Spleen (tissue), 11 donors: ENCODE measurements at regions not wholly inside any gene's neighbourhood (a gene's known extent, or its start where the extent isn't known, plus 50 kb on each side); places are given as distances from the start of the nearest gene placed in this dataset.

Experiments used
- DNase-seq: peaks from one replicate; pipeline ENCODE4 v3.0.0-alpha.2; 2020
- H3K27ac ChIP-seq, 8 donors: fragments of 200-600 bp; sonication (generic) in 7 of 8; 1 replicate in 4 of 8; 2 replicates in 4 of 8; pipeline versions ENCODE4 v1.5.0 to v1.8.0; 2016 to 2021; ENCODE audit warnings: inconsistent platforms in 4 of 8, mild to moderate bottlenecking in 4 of 8, moderate library complexity in 1 of 8
- H3K27me3 ChIP-seq, 7 donors: fragments of 200-600 bp; sonication (generic) in 6 of 7; replicated peaks in 1 of 7; 1 replicate in 4 of 7; 2 replicates in 3 of 7; pipeline versions ENCODE4 v1.5.0 to v1.8.0; 2016 to 2021; ENCODE audit warnings: inconsistent platforms in 3 of 7, mild to moderate bottlenecking in 1 of 7
- H3K36me3 ChIP-seq, 6 donors: fragments of 200-600 bp; sonication (generic) in 5 of 6; 1 replicate in 4 of 6; 2 replicates in 2 of 6; pipeline versions ENCODE4 v1.5.0 to v1.8.0; 2016 to 2021; ENCODE audit warnings: inconsistent platforms in 2 of 6
- H3K4me1 ChIP-seq, 6 donors: fragments of 200-600 bp; sonication (generic) in 5 of 6; 1 replicate in 3 of 6; 2 replicates in 3 of 6; pipeline versions ENCODE4 v1.5.0 to v1.8.0; 2016 to 2021; ENCODE audit warnings: inconsistent platforms in 3 of 6
- H3K4me3 ChIP-seq, 8 donors: fragments of 200-600 bp; sonication (generic) in 7 of 8; 1 replicate in 4 of 8; 2 replicates in 4 of 8; pipeline versions ENCODE4 v1.5.0 to v1.8.0; 2016 to 2021; ENCODE audit warnings: inconsistent platforms in 4 of 8, mild to moderate bottlenecking in 4 of 8, moderate library complexity in 2 of 8
- H3K9me3 ChIP-seq, 8 donors: fragments of 200-600 bp; sonication (generic) in 7 of 8; 1 replicate in 4 of 8; 2 replicates in 4 of 8; pipeline versions ENCODE4 v1.5.0 to v1.8.0; 2016 to 2021; ENCODE audit warnings: inconsistent platforms in 4 of 8
- CTCF ChIP-seq, 11 experiments: fragments of 200-600 bp in 7 of 11; fragments of 450-650 bp in 4 of 11; sonication (generic) in 4 of 11; IDR thresholded peaks in 8 of 11; conservative IDR thresholded peaks in 3 of 11; 1 replicate in 7 of 11; 2 replicates in 4 of 11; pipeline versions ENCODE4 v1.4.0 to v1.8.0; 2016 to 2021; ENCODE audit warnings: antibody characterized with exemption in 11 of 11, inconsistent platforms in 4 of 11, mild to moderate bottlenecking in 1 of 11
- POLR2A ChIP-seq, 3 donors: fragments of 450-650 bp; IDR thresholded peaks; one replicate each; pipeline ENCODE4 v1.5.1; 2017; ENCODE audit warnings: antibody characterized with exemption in 3 of 3, mild to moderate bottlenecking in 1 of 3
- POLR2AphosphoS5 ChIP-seq, 3 donors: sonication (generic); formaldehyde crosslinking; IDR thresholded peaks; one replicate each; pipeline ENCODE4 v1.5.1; 2017; ENCODE audit warnings: antibody characterized with exemption in 3 of 3
- WGBS, 5 donors: extraction: QIAGEN DNeasy Blood & Tissue Kit in 3 of 5; methylation state at CpG; one replicate each; pipeline versions ENCODE4 v1.1.5 to v1.1.7; 2013 to 2018; 5-methylcytosine and 5-hydroxymethylcytosine counted together
- intact Hi-C: fragments of 100-400 bp; cut with DNase I; formaldehyde crosslinking; loops from one replicate; pipeline ENCODE4 v1.15.0; 2023; ENCODE audit warnings: low total_unique reads
- donor health status: healthy with polysubstance abuse.
- donor health status: DM: no; HTN: no; CAD: no; lungs with moderate emphysema.
- donor health status: DM: no; HTN: no; CAD: no.
- donor health status: Bipolar disorder and iron deficiency.
- donor health status: healthy.
- donor health status: DM: no; HTN: no; CAD: no.
- donor health status: DM: yes; HTN: yes; CAD: no.

GRCh38 chr4:164239433-164239832, 514.5 kb upstream of the SMIM31 start:
- H3K27ac ChIP-seq: no peak overlapping the region
- H3K4me1 ChIP-seq: no peaks in the 10 kb centered on the region
- H3K4me3 ChIP-seq: no peak overlapping the region
- no peaks in the 10 kb centered on the region for H3K36me3 ChIP-seq
- DNase-seq: no peak
- H3K9me3 ChIP-seq: peaks cover 0 to 5% (median 0%) of the 10 kb centered on the region in 8 donors
- intact Hi-C loops: no loop called here
- TF ChIP-seq POLR2A (IDR thresholded peaks at IDR 0.05) (no peak), POLR2AphosphoS5 (IDR thresholded peaks at IDR 0.05) (no peak), CTCF (IDR thresholded peaks at IDR 0.05 in 8 of 11, conservative IDR thresholded peaks at IDR 0.05 in 3 of 11) (no peak)
- no peaks in the 10 kb centered on the region for H3K27me3 ChIP-seq

- no peak for DNase-seq
- WGBS, 5 donors: 31 to 44% (median 35%) methylated on average over 3 of the region's 3 CpGs
- Histone ChIP-seq H3K9me3 (peaks cover 0 to 5% (median 0%) of the 10 kb centered on the region in 8 donors), H3K4me3 (no peak overlapping the region), H3K27ac (no peak overlapping the region), H3K27me3 (no peaks in the 10 kb centered on the region), H3K4me1 (no peaks in the 10 kb centered on the region), H3K36me3 (no peaks in the 10 kb centered on the region)
- intact Hi-C loops: no loop called here
- TF ChIP-seq POLR2AphosphoS5 (IDR thresholded peaks at IDR 0.05) (no peak), CTCF (IDR thresholded peaks at IDR 0.05 in 8 of 11, conservative IDR thresholded peaks at IDR 0.05 in 3 of 11) (no peak), POLR2A (IDR thresholded peaks at IDR 0.05) (no peak)
Measured at GRCh38 chr4:164239976-164240375, 514.0 kb upstream of the SMIM31 start.

GRCh38 chr4:164251257-164251656, 502.7 kb upstream of the SMIM31 start:
- WGBS, 5 donors: 83 to 90% (median 87%) methylated on average over 7 of the region's 7 CpGs
- H3K36me3 ChIP-seq: no peaks in the 10 kb centered on the region
- H3K4me1 ChIP-seq: no peaks in the 10 kb centered on the region
- DNase-seq: no peak
- no peaks in the 10 kb centered on the region for H3K9me3 ChIP-seq
- TF ChIP-seq POLR2A (IDR thresholded peaks at IDR 0.05) (no peak), CTCF (IDR thresholded peaks at IDR 0.05 in 8 of 11, conservative IDR thresholded peaks at IDR 0.05 in 3 of 11) (no peak), POLR2AphosphoS5 (IDR thresholded peaks at IDR 0.05) (no peak)
- H3K27me3 ChIP-seq: no peaks in the 10 kb centered on the region
- intact Hi-C loops: no loop called here
- H3K27ac ChIP-seq: no peak overlapping the region
- no peak overlapping the region for H3K4me3 ChIP-seq

- H3K36me3 ChIP-seq: no peaks in the 10 kb centered on the region
- no peak overlapping the region for H3K27ac ChIP-seq
- H3K27me3 ChIP-seq: no peaks in the 10 kb centered on the region
- no peak for DNase-seq
- TF ChIP-seq CTCF (IDR thresholded peaks at IDR 0.05 in 8 of 11, conservative IDR thresholded peaks at IDR 0.05 in 3 of 11) (no peak), POLR2A (IDR thresholded peaks at IDR 0.05) (no peak), POLR2AphosphoS5 (IDR thresholded peaks at IDR 0.05) (no peak)
- intact Hi-C loops: no loop called here
- WGBS, 5 donors: 0 to 14% (median 4%) methylated on average over 1 of the region's 1 CpG
- no peaks in the 10 kb centered on the region for H3K9me3 ChIP-seq
- no peaks in the 10 kb centered on the region for H3K4me1 ChIP-seq
- no peak overlapping the region for H3K4me3 ChIP-seq
Measured at GRCh38 chr4:164252286-164252685, 501.6 kb upstream of the SMIM31 start.
